GM12878 (cell line): ENCODE measurements at regions not wholly inside any gene's neighbourhood (a gene's known extent, or its start where the extent isn't known, plus 50 kb on each side); places are given as distances from the start of the nearest gene placed in this dataset.

ENCODE experiments used
- ATAC-seq: fragments of 200-7000 bp; cut with Tn5 transposase; 3 replicates; pipeline ENCODE4 v1.9.1; 2020; ENCODE audit warnings: mild to moderate bottlenecking, moderate library complexity
- BruUV-seq: library from RNA; stranded (reverse); fragments of 400-500 nt; replicated peaks from 2 replicates; lab custom pipeline; 2021; lab: Mats Ljungman, UMichigan
- CTCF ChIA-PET: fragments of 300-600 bp; sonication (Branson Sonifier 250); formaldehyde crosslinking; extraction: SDS; loops from one replicate; lab custom pipeline; 2021; ENCODE audit warnings: inconsistent platforms; lab: Yijun Ruan, JAX
- POLR2A ChIA-PET: fragments of 350-600 bp; formaldehyde crosslinking; extraction: SDS; loops from one replicate; lab custom pipeline; 2021; ENCODE audit warnings: inconsistent platforms; lab: Charles Lee
- RAD21 ChIA-PET: fragments of 300-600 bp; sonication (Branson Sonifier 250); formaldehyde crosslinking; loops from one replicate; lab custom pipeline; 2023; ENCODE audit warnings: antibody characterized with exemption; ENCODE audit not compliant: unreplicated experiment; lab: Charles Lee
- SMC1A ChIA-PET: fragments of 300-600 bp; sonication (Branson Sonifier 250); formaldehyde crosslinking; loops from one replicate; lab custom pipeline; 2023; ENCODE audit not compliant: unreplicated experiment, uncharacterized antibody; lab: Charles Lee
- DNase-seq: peaks from one replicate; pipeline ENCODE4 v3.0.0-alpha.2; 2011; ENCODE audit warnings: low read depth, low spot score
- FAIRE-seq: peaks from 3 replicates; lab custom pipeline; 2011; peaks lifted over from hg19 to GRCh38; lab: Jason Lieb, UNC
- H2AFZ ChIP-seq: 2 replicates; pipeline ENCODE4 v1.6.0; 2011; ENCODE audit warnings: low read depth, low read length, control low read depth; ENCODE audit not compliant: control insufficient read depth
- H3K27ac ChIP-seq: 2 replicates; pipeline ENCODE4 v1.5.1; 2011; ENCODE audit warnings: control low read depth; ENCODE audit not compliant: control insufficient read depth, insufficient read depth
- H3K27me3 ChIP-seq, 2 experiments: replicated peaks in 1 of 2; 2 replicates each; pipeline versions ENCODE4 v1.6.0 to v1.6.1; 2011; ENCODE audit warnings: low read length in 1 of 2; ENCODE audit not compliant: control insufficient read depth in 2 of 2, insufficient read depth in 2 of 2
- H3K36me3 ChIP-seq, 2 experiments: 2 replicates each; pipeline ENCODE4 v1.5.1; 2011; ENCODE audit warnings: low read length in 1 of 2; ENCODE audit not compliant: control insufficient read depth in 2 of 2, insufficient read depth in 2 of 2
- H3K4me1 ChIP-seq: 2 replicates; pipeline ENCODE4 v1.6.1; 2011; ENCODE audit warnings: mild to moderate bottlenecking, low read length, moderate library complexity, mixed read lengths; ENCODE audit not compliant: control insufficient read depth, insufficient read depth
- H3K4me2 ChIP-seq: 2 replicates; pipeline ENCODE4 v1.6.0; 2011; ENCODE audit warnings: control low read depth; ENCODE audit not compliant: control insufficient read depth, insufficient read depth
- H3K4me3 ChIP-seq: fragments of 200-600 bp; sonication (generic); 2 replicates; pipeline ENCODE4 v1.5.1; 2016
- H3K79me2 ChIP-seq: 2 replicates; pipeline ENCODE4 v1.6.0; 2011; ENCODE audit warnings: low read length; ENCODE audit not compliant: control insufficient read depth, insufficient read depth
- H3K9ac ChIP-seq: 2 replicates; pipeline ENCODE4 v1.8.0; 2011; ENCODE audit warnings: low read length, control low read depth, mixed read lengths; ENCODE audit not compliant: control insufficient read depth, insufficient read depth
- H3K9me3 ChIP-seq: replicated peaks from 3 replicates; pipeline ENCODE4 v1.5.1; 2011; ENCODE audit warnings: mild to moderate bottlenecking, low read length; ENCODE audit not compliant: control insufficient read depth, insufficient read depth
- H4K20me1 ChIP-seq: 2 replicates; pipeline ENCODE4 v1.6.0; 2011; ENCODE audit not compliant: control insufficient read depth, insufficient read depth
- CHD2 ChIP-seq: IDR thresholded peaks from 2 replicates; pipeline ENCODE4 v1.6.1; 2011; ENCODE audit warnings: low read depth, low read length, improper control_type of control experiment, borderline replicate concordance
- IRF4 ChIP-seq: IDR thresholded peaks from 2 replicates; pipeline ENCODE4 v1.6.1; 2011; ENCODE audit warnings: low read depth, low read length
- IRF5 ChIP-seq: fragments of 450-650 bp; IDR thresholded peaks from 2 replicates; pipeline ENCODE4 v1.6.1; 2017; ENCODE audit warnings: borderline replicate concordance
- KAT2A ChIP-seq: conservative IDR thresholded peaks from 2 replicates; pipeline ENCODE4 v1.6.1; 2011; ENCODE audit warnings: low read depth, low read length; ENCODE audit not compliant: control insufficient read depth
- KLF5 ChIP-seq: fragments of 450-650 bp; IDR thresholded peaks from 2 replicates; pipeline ENCODE4 v1.6.1; 2014; ENCODE audit warnings: mild to moderate bottlenecking; ENCODE audit not compliant: partially characterized antibody
- NKRF ChIP-seq: fragments of 450-650 bp; conservative IDR thresholded peaks from 2 replicates; pipeline ENCODE4 v1.6.1; 2017; ENCODE audit warnings: mild to moderate bottlenecking, moderate library complexity
- NRF1 ChIP-seq: conservative IDR thresholded peaks from 2 replicates; pipeline ENCODE4 v1.6.1; 2011; ENCODE audit warnings: mild to moderate bottlenecking, low read depth, low read length, improper control_type of control experiment
- SIN3A ChIP-seq: IDR thresholded peaks from 2 replicates; pipeline ENCODE4 v1.6.1; 2012; ENCODE audit warnings: low read depth, low read length, improper control_type of control experiment
- SUPT20H ChIP-seq: IDR thresholded peaks from 2 replicates; pipeline ENCODE4 v1.6.1; 2011; ENCODE audit warnings: low read depth, mild to moderate bottlenecking, low read length, moderate library complexity, borderline replicate concordance; ENCODE audit not compliant: control insufficient read depth
- SUZ12 ChIP-seq: fragments of 200-600 bp; sonication (generic); IDR thresholded peaks from one replicate; pipeline ENCODE4 v1.6.1; 2018; ENCODE audit warnings: antibody characterized with exemption, mild to moderate bottlenecking; ENCODE audit not compliant: unreplicated experiment
- USF2 ChIP-seq: IDR thresholded peaks from 2 replicates; pipeline ENCODE4 v1.6.1; 2011; ENCODE audit warnings: low read depth, low read length, improper control_type of control experiment, borderline replicate concordance
- ZBED1 ChIP-seq: IDR thresholded peaks from 2 replicates; pipeline ENCODE4 v1.6.1; 2016; ENCODE audit warnings: borderline replicate concordance
- WGBS: methylation state at CpG from one replicate; pipeline ENCODE4 v1.1.6; 2016; ENCODE audit warnings: low lambda C conversion rate; ENCODE audit not compliant: insufficient replicate concordance, insufficient coverage; ENCODE audit errors: missing lambda C conversion rate; 5-methylcytosine and 5-hydroxymethylcytosine counted together
- in situ Hi-C: fragments of 300-500 bp; cut with MboI; formaldehyde crosslinking; loops from 9 replicates; pipeline ENCODE4 v1.14.3; 2018; ENCODE audit warnings: mixed read lengths
- intact Hi-C: fragments of 100-400 bp; cut with micrococcal nuclease; formaldehyde crosslinking; loops from one replicate; pipeline ENCODE4 v1.14.2; 2022; ENCODE audit not compliant: unreplicated experiment

GRCh38 chr17:5871666-5872065 lies 198.5 kb upstream of the WSCD1 start:
- H3K36me3 ChIP-seq, result no peaks in the 10 kb centered on the region
- RAD21 ChIA-PET, result no interaction called here
- SMC1A ChIA-PET, result no interaction called here
- intact Hi-C loops, result no loop called here
- no peaks in the 10 kb centered on the region for H3K79me2 ChIP-seq
- no peak overlapping the region for H3K4me2 ChIP-seq
- H3K27ac ChIP-seq, result no peak overlapping the region
- ATAC-seq (no peak), DNase-seq (no peak), FAIRE-seq (no peak)
- CTCF ChIA-PET, result no interaction called here
- H2AFZ ChIP-seq, result no peak overlapping the region
- H3K4me1 ChIP-seq, result no peaks in the 10 kb centered on the region
- TF ChIP-seq KAT2A (no peak), IRF5 (no peak), SUZ12 (no peak), SUPT20H (no peak), IRF4 (no peak), NKRF (no peak), USF2 (no peak), CHD2 (no peak), SIN3A (no peak), NRF1 (no peak), KLF5 (no peak), ZBED1 (no peak)
- no peaks in the 10 kb centered on the region for H3K9me3 ChIP-seq
- POLR2A ChIA-PET, result interaction anchor here (0.6 kb wide), 2 partner anchors 764 to 792 kb away, joined by 3 read pairs; no protein-coding TSS in a partner anchor
- H3K27me3 ChIP-seq, result no peaks in the 10 kb centered on the region
- H4K20me1 ChIP-seq, result no peaks in the 10 kb centered on the region
- no TSS peak for BruUV-seq
- H3K9ac ChIP-seq, result no peak overlapping the region
- in situ Hi-C loops, result no loop called here
- WGBS, result 48% methylated on average over 9 of the region's 10 CpGs
- H3K4me3 ChIP-seq, result no peak overlapping the region
